ENCODE measurements at regions not wholly inside any gene's neighbourhood (a gene's known extent, or its start where the extent isn't known, plus 50 kb on each side); places are given as distances from the start of the nearest gene placed in this dataset.

- no peak for DNase-seq
Measured at GRCh38 chr2:133773854-133774653, 205.8 kb upstream of the NCKAP5 start.

- DNase-seq = no peak
Measured at GRCh38 chr2:133774654-133775015, 206.4 kb upstream of the NCKAP5 start.

- no peak for DNase-seq
Measured at GRCh38 chr2:133776936-133777573, 208.8 kb upstream of the NCKAP5 start.

DNA sequence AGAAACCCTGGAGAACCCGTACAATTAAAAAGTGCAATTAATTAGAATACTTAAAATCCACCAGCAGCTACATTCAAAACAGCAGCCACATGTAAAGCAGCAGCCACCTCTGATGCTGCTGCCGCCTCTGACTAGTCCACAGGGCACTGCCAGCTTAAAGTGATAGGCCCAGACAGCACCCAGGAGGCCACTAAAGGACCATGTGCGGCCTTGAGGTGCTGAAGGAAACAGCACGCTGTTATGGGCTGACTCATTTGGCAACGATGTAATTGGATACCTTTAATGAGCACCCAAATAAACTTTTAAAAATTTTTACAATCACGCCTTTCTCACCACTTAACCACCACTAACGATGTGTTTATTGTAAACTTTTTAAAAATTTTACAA lies 209.3 kb upstream of the NCKAP5 start:
- DNase-seq = peak in 1 of 2 experiments; percentile 6

GRCh38 chr2:133780099-133780996 lies 212.1 kb upstream of the NCKAP5 start:
- peak; percentile 71 to 86 for DNase-seq

- no peak for DNase-seq
Measured at GRCh38 chr2:133780997-133781513, 212.8 kb upstream of the NCKAP5 start.

DNA sequence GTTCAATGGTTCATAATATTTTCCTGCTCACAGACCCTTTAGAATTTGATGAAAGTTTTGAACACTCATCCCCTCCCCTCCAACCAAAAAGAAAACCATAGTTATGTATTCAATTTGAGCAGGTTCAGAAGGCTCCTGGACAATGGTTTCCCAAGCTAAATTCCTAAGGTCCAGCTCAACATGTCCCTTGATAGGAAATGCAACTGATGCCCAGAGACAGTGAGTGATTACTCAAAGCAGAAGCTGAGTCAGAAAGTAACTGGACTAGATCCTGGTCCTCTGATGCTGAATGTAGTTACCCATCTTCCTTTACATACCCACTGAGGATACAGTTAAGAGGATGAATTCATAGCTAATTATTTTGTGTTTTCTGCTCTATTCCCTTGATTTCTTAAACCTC lies 218.9 kb upstream of the NCKAP5 start:
- DNase-seq = no peak

- no peak for DNase-seq
Measured at GRCh38 chr2:133787651-133788050, 219.4 kb upstream of the NCKAP5 start.

GRCh38 chr2:133788386-133788785 lies 220.1 kb upstream of the NCKAP5 start:
- DNase-seq = no peak

DNA sequence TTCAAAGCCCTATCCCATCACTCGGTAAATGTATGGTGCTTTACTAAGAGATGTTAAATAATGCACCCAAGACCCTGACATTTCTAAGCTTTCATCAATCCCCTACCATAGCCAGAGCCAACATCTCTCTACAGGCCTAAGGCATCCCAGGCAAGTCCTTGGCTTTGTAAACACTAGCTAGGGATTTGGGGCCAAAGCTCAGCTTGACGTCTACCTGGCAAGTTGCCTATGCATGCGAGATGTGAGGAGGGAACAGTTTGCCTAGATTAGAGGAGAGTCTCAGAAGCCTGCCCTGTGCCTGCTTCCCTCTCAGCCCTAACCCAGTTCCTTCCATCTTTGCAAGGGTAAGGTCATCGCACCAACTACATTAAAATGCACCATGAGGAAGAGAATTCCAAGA lies 221.5 kb upstream of the NCKAP5 start:
- no peak for DNase-seq

GRCh38 chr2:133790711-133791110 lies 222.4 kb upstream of the NCKAP5 start:
- DNase-seq = no peak

GRCh38 chr2:133791191-133791590 lies 222.9 kb upstream of the NCKAP5 start:
- no peak for DNase-seq

DNA sequence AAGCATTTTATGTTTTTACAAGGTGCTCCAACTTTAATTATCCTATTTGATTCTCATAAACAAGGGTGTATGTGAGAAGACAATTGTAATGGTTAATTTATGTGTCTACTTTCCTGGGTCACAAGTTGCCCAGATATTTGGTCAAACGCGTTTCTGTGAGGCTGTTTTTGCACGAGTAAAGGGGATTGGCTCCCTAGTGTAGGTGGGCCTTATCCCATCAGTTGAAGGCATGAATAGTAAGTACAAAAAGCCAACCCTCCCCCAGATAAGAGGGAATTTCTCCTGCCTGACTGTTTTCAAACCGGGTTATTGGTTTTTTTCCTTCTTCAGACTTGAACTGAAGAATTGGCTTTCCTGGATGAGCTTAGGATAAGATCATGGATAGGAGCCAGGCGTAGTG lies 224.0 kb upstream of the NCKAP5 start:
- no peak for DNase-seq

DNA sequence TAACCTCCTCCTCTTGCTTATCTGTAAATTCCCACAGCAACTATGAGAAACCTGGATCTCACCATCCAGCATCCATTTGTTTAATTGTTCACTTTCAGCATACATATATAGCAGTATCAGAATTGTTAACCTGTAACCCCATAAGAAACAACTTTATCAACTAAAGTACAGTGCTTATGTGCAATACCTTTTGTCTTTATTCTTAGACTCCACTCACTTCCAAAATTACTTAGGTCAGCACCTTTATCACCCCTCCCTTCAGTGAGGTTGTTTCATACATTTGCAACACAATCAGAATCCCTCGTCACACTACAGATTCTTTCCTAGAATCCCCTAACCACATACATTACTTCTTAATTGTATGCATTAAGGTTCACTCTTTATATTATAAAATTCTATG lies 225.9 kb upstream of the NCKAP5 start:
- DNase-seq = no peak

DNA sequence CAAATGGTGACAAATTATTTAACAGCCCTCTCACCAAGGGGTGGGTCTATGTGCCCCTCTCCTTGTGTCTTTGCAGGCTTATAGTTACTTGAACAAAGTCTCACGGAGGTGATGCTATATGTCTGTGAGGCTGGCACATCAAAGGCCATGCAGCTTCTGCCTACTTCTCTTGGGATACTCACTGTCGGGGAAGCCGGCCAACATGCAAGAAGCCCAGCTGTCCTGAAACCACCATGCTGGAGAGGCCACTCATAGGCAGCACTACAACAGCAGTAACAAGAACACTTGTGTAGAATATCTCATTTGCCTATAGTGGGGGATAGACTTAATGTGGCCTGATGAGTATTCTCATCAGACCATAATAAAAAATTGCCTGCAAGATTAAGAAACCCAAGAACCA lies 233.7 kb upstream of the NCKAP5 start:
- DNase-seq = peak; percentile 57 to 65

DNA sequence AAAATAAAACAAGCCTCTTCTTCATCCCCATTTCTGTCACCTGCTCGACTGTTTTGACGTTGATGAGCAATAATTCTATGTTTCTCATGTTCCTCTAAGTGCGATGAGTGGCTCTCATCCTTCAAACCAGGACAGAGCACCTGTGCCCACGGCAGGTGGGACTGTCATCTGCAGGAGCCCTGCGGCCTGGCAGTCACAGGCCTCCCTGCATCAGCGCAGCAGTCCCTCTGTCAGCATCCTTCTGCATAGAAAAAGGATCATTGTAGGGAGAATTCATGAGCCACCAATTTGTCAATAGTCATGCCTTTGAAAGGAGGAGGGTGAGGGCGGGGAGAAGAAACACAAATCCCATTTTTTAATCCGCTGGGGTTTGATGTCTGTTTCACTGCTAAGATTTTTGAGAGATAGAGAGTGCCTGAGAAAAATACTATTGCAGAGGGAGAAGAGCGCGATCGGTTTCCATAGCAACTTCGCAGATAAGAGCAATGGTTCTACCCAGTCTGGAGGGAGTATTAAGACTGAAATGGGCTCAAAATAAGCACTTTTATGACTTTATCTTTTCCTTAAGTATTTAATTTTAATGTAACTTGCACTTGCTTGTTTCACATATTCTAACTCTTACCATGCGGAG lies 234.3 kb upstream of the NCKAP5 start:
- DNase-seq = peak; percentile 57 to 58

- DNase-seq = no peak
Measured at GRCh38 chr2:133806564-133806963, 238.3 kb upstream of the NCKAP5 start.

DNA sequence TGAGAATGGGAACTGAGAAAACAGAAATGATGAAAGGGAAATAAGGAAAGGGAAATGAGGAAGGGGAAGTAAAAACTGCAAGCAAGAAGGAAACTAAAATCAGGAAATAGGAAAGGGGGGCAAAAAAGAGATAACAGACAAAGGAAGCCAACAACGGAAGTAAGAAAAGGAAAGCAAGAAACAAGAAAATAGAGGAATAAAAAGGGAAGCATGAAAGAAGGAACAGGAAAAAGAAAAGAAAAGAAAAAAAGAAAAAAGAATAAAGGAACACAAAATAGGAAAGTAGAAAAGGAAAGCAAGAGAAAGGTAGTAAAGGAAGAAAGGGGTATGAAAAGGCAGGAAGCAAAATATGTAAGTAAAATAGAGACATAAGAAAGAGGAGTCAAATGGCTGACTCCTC lies 241.2 kb upstream of the NCKAP5 start:
- no peak for DNase-seq

DNA sequence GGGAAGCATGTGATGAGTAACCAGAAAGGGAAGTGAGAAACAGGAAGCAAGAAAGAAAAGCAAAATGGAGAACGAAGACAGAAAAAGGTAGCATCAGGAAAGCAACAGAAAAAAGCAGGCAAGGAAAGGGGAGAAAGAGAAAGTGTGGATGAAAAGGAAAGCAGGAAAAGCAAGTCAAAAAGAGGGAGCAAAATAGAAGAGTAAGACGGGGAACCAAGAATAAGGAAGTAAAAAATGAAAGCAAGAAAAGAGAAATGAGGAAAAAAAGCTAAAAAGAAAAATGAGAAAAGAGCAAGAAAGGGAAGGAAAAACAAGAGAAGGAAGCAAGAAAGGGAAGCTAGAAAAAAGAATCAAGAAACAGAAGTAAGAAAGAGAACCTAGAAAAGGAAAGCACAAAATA lies 242.3 kb upstream of the NCKAP5 start:
- DNase-seq = no peak

DNA sequence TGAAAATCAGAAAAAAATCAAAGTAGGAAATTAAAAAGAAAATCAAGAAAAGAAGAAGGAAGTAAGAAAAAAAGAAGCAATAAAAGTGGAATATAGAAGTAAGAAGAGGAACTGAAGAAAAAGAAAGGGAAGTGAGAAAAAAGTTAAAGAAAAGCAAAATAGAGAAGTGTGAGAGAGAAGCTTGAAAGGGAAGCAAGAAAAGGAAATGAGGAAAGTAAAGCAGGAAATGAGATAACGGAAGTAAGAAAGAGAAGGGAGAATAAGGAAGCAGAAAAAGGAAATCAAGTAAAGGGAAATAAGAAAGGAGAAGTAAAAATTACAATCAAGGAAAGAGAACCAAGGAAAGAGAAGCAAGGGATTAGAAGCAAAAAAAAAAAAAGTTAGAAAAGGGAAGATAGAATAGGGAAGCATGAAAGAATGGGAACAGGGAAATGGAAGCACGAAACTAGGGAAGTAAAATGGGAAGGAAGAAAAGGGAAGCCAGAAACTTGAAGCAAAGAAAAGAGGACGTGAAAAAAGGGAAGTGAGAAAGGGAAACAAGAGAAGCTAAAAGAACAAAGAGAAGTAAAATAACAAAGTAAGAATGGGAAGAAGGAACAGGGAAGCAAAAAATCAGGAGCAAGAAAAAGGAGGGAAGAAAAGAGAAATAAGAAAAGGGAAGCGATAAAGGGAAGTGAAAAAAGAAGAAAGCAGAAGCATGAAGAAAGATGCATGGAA lies 243.3 kb upstream of the NCKAP5 start:
- DNase-seq = no peak

DNA sequence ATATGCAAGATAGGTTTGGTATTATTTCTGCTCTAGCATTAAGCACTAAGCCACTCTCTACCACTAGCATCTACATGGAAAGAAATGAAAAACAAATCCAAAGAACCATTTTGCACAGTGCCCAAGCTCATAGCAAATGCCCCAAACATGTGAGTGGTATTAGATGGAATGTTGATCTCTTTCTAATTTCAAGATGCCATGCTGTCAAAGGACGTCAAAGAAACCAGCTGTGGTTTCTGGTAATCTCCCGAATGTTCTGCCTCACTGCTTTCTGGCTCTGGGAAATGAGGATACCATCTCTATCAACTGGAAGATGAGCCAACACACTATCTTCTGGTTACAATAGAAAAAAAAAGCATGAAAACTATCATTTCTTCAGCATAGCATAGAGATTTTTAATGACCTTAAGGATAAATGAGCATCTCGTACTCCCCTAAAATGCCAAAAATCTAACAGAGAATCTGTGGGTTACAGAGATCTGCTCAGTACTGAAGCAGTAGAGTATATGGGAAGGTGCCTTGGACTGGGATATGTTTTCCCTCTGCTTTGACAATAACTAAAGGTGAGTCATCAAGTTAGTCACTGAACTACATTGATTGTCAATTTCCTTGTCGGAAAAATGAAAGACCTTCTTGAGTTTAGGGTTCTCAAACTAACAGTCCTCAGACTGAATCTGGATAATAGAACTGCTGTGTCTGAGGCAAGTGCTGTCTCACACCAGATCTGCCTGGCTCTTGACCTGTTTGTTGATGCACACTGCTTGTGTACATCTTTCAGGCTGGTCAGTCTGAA lies 244.8 kb upstream of the NCKAP5 start:
- no peak for DNase-seq
